Neural progenitor cell (in vitro differentiated cells): ENCODE measurements at regions not wholly inside any gene's neighbourhood (a gene's known extent, or its start where the extent isn't known, plus 50 kb on each side); places are given as distances from the start of the nearest gene placed in this dataset.

Experiments
- DNase-seq: peaks from one replicate; pipeline ENCODE4 v3.0.0-alpha.2; 2016; ENCODE audit warnings: low spot score
- H2AFZ ChIP-seq: fragments of 200-600 bp; sonication (generic); replicated peaks from 2 replicates; pipeline ENCODE4 v1.6.1; 2016; ENCODE audit warnings: antibody characterized with exemption
- H3F3A ChIP-seq: fragments of 200-600 bp; sonication (generic); 2 replicates; pipeline ENCODE4 v1.6.1; 2016; ENCODE audit warnings: antibody characterized with exemption, low read depth
- H3K27ac ChIP-seq: fragments of 200-600 bp; sonication (generic); 2 replicates; pipeline ENCODE4 v1.5.1; 2016; ENCODE audit warnings: mild to moderate bottlenecking
- H3K27me3 ChIP-seq: fragments of 200-600 bp; sonication (generic); 2 replicates; pipeline ENCODE4 v1.6.1; 2016; ENCODE audit warnings: mild to moderate bottlenecking, moderate library complexity
- H3K36me3 ChIP-seq: fragments of 200-600 bp; sonication (generic); 2 replicates; pipeline ENCODE4 v1.5.1; 2016
- H3K4me1 ChIP-seq: fragments of 200-600 bp; sonication (generic); 2 replicates; pipeline ENCODE4 v1.6.1; 2016; ENCODE audit warnings: mixed run types
- H3K4me2 ChIP-seq: fragments of 200-600 bp; sonication (generic); 2 replicates; pipeline ENCODE4 v1.6.1; 2016
- H3K4me3 ChIP-seq: fragments of 200-600 bp; sonication (generic); 2 replicates; pipeline ENCODE4 v1.5.1; 2016
- H3K79me2 ChIP-seq: fragments of 200-600 bp; sonication (generic); 2 replicates; pipeline ENCODE4 v1.6.1; 2016; ENCODE audit warnings: low read depth
- H3K9ac ChIP-seq: fragments of 200-600 bp; sonication (generic); 2 replicates; pipeline ENCODE4 v1.6.1; 2016
- H3K9me3 ChIP-seq: fragments of 200-600 bp; sonication (generic); 2 replicates; pipeline ENCODE4 v1.5.1; 2016; ENCODE audit warnings: low read depth
- H4K20me1 ChIP-seq: fragments of 200-600 bp; sonication (generic); 2 replicates; pipeline ENCODE4 v1.6.1; 2016; ENCODE audit warnings: low read depth
- H3K27ac Mint-ChIP-seq: 3 replicates; pipeline ENCODE4 v1.8.0; 2021; ENCODE audit warnings: mixed read lengths
- H3K27me3 Mint-ChIP-seq: 2 replicates; pipeline ENCODE4 v1.8.0; 2022; ENCODE audit warnings: low read depth, mild to moderate bottlenecking, inconsistent platforms, moderate library complexity, mixed read lengths; ENCODE audit not compliant: insufficient read depth
- H3K36me3 Mint-ChIP-seq: 3 replicates; pipeline ENCODE4 v1.8.0; 2021; ENCODE audit warnings: mixed read lengths
- H3K4me1 Mint-ChIP-seq: 3 replicates; pipeline ENCODE4 v1.8.0; 2021; ENCODE audit warnings: mixed read lengths
- H3K4me3 Mint-ChIP-seq: 3 replicates; pipeline ENCODE4 v1.8.0; 2021; ENCODE audit warnings: mild to moderate bottlenecking, moderate library complexity, mixed read lengths
- H3K9me3 Mint-ChIP-seq: 3 replicates; pipeline ENCODE4 v1.8.0; 2020; ENCODE audit warnings: mixed read lengths
- CTCF ChIP-seq: fragments of 200-600 bp; sonication (generic); IDR thresholded peaks from 2 replicates; pipeline ENCODE4 v1.5.1; 2017; ENCODE audit warnings: antibody characterized with exemption, mild to moderate bottlenecking
- EZH2 ChIP-seq: fragments of 200-600 bp; sonication (generic); IDR thresholded peaks from 2 replicates; pipeline ENCODE4 v1.6.1; 2017; ENCODE audit warnings: antibody characterized with exemption, mild to moderate bottlenecking, moderate library complexity
- EZH2phosphoT487 ChIP-seq: fragments of 200-600 bp; sonication (generic); IDR thresholded peaks from 2 replicates; pipeline ENCODE4 v1.6.1; 2017; ENCODE audit warnings: antibody characterized with exemption

- H2AFZ ChIP-seq = no peak overlapping the region
- Mint-ChIP-seq H3K4me3 (no peak overlapping the region), H3K36me3 (no peaks in the 10 kb centered on the region), H3K4me1 (peaks cover 2% of the 10 kb centered on the region), H3K9me3 (no peaks in the 10 kb centered on the region), H3K27me3 (no peaks in the 10 kb centered on the region), H3K27ac (no peak overlapping the region)
- DNase-seq = no peak
- TF ChIP-seq EZH2 (no peak), EZH2phosphoT487 (no peak), CTCF (no peak)
- H3K4me1 ChIP-seq = peaks cover 8% of the 10 kb centered on the region
- H3K4me2 ChIP-seq = no peak overlapping the region
- H3K79me2 ChIP-seq = no peaks in the 10 kb centered on the region
- H3K27ac ChIP-seq = no peak overlapping the region
- no peaks in the 10 kb centered on the region for H3K27me3 ChIP-seq
- peaks cover 13% of the 10 kb centered on the region for H3F3A ChIP-seq
- no peak overlapping the region for H3K9ac ChIP-seq
- H4K20me1 ChIP-seq = no peaks in the 10 kb centered on the region
- no peak overlapping the region for H3K4me3 ChIP-seq
- H3K9me3 ChIP-seq = no peaks in the 10 kb centered on the region
- H3K36me3 ChIP-seq = no peaks in the 10 kb centered on the region
Observed at GRCh38 chr1:216778737-216779136, 55.5 kb upstream of the ESRRG start.

DNA sequence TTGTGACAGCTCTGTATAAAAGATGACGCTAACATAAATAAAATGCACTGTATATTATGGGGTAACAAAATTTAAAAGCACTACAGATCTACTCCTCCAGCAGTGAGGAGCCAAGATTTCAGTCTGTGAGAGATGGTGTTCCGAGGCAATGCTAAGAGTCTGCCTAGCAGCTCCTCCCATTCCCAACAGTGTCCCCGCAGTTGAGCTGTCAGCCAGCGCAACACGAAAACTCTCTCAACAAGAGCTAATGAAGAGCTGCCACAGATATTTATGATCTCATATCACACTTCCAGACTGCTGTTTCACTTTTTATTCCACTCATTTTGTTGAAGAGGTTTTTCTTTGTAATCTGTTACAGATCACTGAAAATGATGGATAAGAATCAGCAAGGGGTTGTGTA, 53.9 kb upstream of the ESRRG start:
- Histone ChIP-seq H4K20me1 (no peaks in the 10 kb centered on the region), H3K27me3 (no peaks in the 10 kb centered on the region), H3K27ac (no peak overlapping the region), H3K4me3 (no peak overlapping the region), H3K9me3 (no peaks in the 10 kb centered on the region), H3K4me2 (no peak overlapping the region), H3K9ac (no peak overlapping the region), H3K4me1 (peaks cover 4% of the 10 kb centered on the region), H2AFZ (no peak overlapping the region), H3F3A (peaks cover 13% of the 10 kb centered on the region), H3K79me2 (no peaks in the 10 kb centered on the region), H3K36me3 (no peaks in the 10 kb centered on the region)
- no peak for TF ChIP-seq EZH2
- TF ChIP-seq CTCF = no peak
- TF ChIP-seq EZH2phosphoT487 = no peak
- Mint-ChIP-seq H3K27ac (no peak overlapping the region), H3K27me3 (no peaks in the 10 kb centered on the region), H3K4me3 (no peak overlapping the region), H3K4me1 (peaks cover 2% of the 10 kb centered on the region), H3K9me3 (no peaks in the 10 kb centered on the region), H3K36me3 (no peaks in the 10 kb centered on the region)
- no peak for DNase-seq
